Forelimb muscle (tissue), 1 donor: ENCODE measurements at regions not wholly inside any gene's neighbourhood (a gene's known extent, or its start where the extent isn't known, plus 50 kb on each side); places are given as distances from the start of the nearest gene placed in this dataset.

Experiments used
- DNase-seq: peaks from one replicate; pipeline ENCODE4 v3.0.0-alpha.2; 2013; ENCODE audit warnings: low read depth

GRCh38 chr6:111957623-111958315, 84.5 kb upstream of the FYN start:
- no peak for DNase-seq

DNA sequence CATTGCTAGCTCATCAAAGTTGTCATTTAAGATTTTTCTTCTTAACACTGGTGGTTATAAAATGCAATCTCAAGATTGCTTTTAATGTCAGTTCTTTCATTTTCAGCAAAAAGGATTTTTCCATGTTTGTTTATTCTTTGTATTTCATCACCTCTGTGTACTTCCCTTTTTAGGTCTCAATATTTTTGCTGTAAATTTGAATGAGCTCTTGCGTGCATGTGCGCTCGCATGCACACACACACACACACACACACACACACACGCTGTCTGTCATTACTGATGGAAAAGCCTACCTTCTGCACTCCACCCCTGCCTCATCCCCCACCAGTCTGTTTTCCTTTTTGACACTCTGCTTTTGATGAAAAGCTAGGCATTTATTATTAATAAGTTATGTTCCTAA, 85.3 kb upstream of the FYN start:
- DNase-seq: no peak

DNA sequence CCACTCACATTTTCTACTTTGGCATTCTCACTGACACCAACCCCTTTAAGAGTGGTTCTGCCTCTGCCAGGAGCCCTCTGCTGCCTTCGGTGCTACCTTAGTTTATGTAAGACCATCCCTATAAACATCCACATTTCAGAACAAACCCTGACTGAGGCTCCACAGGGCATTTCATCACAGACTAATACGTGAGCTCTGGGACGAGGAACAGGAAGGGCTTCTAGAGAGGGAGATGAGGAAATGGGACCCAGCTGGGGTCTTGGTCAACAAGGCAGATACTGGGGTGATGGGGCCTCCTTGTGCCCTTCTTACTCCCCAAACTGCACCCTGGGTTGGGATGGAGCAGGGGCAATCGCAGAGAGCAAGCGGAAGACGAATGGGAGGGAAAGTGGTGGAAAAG, 86.5 kb upstream of the FYN start:
- no peak for DNase-seq

- DNase-seq: no peak
These were observed 86.8 kb upstream of the CCN6 start for GRCh38 chr6:111967131-111967530.

DNA sequence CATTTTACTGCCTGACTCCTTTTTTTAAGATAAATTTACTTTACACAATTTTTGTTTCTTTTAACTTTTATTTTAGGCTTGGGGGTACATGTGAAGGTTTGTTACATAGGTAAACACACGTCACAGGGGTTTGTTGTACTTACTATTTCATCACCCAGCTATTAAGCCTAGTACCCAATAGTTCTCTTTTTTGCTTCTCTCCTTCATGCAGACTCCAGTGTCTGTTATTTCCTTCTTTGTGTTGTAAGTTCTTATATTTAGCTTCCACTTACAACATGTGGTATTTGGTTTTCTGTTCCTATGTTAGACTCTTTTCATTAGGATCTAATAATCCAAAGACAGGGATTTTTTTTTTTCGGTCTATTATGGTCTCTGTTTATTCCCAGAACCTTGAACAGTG, 83.5 kb upstream of the CCN6 start:
- DNase-seq: no peak

DNA sequence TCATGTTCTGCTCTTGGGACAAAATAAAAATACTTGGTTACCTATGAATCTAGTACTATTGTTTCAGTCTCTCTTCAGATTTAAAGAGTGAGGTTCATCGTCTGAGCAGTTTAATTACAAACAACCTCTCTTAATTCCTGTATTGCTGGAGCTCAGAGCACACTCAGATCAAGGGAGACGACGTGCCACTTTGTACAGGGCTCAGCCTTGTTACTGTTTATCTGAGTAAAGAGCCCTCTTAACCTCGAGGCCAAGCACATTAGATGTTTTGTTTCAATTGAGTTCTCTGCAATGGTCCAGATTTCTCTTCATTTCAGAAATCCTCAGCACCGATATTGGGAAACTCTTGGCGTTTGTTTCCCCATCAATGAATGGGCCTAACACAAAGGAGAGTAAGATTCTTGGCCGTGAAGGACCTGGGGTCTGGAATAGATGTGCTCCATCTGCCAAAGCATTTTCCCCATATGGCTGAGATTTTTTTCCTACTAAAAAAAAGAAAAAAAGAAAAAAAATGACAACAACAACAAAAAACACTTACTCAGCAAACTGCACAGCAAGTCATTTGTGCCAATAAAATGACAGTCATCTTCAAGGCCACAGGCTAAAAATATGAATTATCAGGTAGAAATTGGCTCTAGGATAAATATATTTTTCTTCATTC, 82.6 kb upstream of the CCN6 start:
- no peak for DNase-seq

GRCh38 chr6:111971866-111972532, 81.9 kb upstream of the CCN6 start:
- no peak for DNase-seq

DNA sequence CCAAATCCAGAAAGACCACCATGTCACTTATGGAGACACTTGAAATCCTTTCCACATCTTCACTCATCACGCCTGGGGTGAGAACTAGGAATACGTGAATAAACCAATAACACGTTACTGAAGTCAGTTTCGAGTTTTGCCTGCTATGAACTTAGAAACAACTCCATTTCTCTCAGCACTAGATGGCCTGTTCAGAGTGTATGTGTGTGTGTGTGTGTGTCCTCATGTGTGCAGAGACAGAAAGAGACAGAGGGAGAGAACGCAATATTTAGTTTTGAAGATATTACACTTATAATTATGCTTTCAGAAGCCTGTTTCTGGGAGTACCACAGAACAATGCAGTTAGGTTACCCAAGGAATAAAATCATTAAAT, 81.2 kb upstream of the CCN6 start:
- DNase-seq: no peak

GRCh38 chr6:111973118-111973761, 80.7 kb upstream of the CCN6 start:
- peak; percentile 80 for DNase-seq

DNA sequence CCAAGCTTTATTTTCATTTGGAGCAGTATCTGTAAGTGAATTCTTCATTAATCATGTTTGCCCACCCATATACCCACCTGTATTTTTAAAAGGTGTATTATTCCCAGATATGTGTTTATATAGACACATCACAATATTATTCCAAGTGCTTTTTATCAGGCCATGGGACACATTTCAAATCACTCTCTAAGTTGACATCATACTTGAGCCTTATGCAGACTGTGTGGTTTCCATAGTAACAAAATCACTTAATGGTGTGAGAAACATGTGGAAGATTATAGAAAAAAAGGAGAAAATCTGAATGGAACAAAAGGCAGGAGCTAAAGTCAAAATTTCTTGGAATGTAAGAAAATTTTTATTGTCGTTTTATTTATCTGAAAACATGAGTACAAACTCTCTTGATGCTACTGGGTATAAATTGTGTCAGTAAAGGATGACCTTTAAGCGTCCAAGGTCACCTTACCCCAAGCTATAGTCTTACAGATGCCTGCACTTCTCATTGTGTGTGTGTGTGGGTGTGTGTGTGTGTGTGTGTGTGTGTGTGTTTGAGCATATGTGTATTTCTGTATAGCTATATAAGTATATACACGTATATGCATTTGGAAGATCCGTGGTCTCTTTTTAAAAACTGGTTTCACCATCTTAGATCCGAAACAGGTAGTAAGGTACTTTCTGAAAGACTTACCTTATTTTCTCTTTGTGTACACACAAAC, 79.8 kb upstream of the CCN6 start:
- peak; percentile 54 for DNase-seq

GRCh38 chr6:111975466-111975865, 78.4 kb upstream of the CCN6 start:
- no peak for DNase-seq

DNA sequence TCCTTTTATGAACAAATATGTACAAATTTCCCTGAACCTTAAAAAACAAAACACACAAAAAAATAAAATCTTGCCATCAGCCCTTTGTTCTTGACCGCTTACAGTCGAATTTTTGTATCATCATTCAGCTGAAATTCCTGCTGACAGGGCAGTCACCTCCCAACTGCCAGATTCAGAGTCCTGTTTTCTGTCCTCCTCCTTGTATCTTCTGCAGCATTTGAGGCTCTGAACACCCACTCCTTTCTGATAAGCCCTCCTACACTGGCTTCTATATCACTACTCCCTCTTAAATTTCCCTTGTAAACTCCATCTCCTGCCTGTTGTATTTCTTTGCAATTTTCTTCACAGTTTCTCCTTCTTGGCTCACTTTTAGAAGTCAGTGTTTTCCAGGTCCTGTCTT, 77.8 kb upstream of the CCN6 start:
- no peak for DNase-seq

DNA sequence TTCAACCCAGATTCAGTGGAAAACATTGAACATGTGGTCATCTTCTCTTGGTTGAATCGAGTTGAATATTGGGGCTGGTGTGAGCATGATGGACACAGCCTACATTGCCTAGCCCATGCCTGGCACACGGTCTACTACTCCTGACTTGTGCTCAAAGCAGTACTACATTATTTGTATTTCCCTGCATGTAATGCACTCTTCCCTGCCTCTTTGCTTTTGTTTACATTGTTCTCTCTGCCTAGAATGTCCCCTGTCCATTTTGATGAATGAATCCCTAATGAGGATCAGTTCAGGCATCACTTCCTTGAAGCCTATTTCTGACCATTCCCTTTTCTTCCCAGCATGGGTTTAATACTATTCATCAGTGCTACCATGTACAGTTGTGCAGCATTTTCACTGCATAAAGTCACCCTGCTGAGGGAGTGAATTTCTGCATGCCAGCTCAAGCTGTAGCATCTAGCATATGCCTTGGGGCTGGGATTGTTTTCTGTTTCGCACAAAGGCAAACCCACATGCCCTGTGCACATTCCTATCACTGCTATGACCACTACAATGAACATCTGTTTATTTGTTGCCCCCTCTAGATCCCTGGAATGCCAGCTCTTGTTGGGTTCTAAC, 75.3 kb upstream of the CCN6 start:
- DNase-seq: no peak

- no peak for DNase-seq
These were observed 74.3 kb upstream of the CCN6 start for GRCh38 chr6:111979633-111980032.

- peak; percentile 35 for DNase-seq
These were observed 73.8 kb upstream of the CCN6 start for GRCh38 chr6:111980143-111980542.

DNA sequence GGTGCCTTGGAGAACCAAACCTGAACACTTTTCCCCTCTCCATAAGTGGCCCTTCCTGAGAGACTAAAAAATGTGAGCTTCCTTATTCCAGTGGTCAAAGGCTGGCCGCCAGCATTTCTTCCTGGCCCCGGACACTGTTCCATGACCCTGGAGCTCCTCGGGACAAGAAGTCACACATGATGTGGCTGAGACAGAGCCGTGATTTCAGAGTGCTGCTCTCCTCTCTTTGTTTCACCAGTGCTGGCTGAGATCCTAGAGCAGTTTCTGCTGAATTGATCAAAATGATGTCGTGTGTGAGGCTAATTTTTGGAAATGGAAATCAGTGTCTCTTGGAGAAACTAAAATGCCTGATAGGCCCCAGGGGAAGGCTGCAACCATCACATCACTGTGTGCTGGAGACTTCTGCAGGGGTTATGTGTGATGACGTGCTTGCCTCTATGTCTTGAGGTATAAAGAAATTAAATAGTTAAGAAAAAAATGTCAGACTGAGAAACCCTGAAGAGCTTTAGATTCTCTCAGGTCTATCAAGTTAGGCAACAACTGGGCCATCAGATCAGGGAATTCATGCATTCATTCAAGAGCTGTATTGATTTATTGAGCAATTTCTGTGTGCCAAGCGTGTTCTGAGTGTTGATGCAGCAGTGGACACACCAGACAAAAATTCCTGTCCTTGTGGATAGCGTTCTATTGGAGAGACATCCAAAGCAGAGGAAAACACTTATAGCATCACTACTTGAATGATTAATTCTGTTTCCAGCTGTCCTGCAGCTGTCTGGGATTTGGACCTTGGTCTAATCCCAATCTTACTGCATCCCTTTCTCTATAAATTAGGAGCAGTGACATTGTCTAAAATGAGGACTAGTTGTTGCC, 72.7 kb upstream of the CCN6 start:
- DNase-seq: peak; percentile 76

DNA sequence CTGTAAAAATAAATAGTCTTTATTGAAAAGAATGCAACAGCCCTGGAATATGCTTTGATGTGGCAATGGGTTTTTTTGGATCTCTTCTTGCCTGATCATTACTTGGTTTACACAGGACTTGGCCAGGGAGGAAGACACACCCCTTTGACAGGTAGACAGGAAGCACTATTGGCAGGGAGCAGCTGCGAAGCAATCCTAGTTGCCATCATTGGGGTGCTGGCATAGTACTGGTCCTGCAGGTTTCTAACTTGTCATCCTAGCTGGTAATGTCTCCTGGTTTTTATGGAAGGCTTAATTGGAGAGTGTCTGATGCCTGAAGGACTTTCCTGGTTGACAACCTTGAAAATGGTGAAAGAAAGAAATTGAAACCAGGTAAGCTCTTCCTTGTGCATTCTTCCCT, 71.2 kb upstream of the CCN6 start:
- no peak for DNase-seq

GRCh38 chr6:111983193-111983592, 70.7 kb upstream of the CCN6 start:
- no peak for DNase-seq

GRCh38 chr6:111984081-111984480, 69.8 kb upstream of the CCN6 start:
- DNase-seq: no peak

GRCh38 chr6:111984516-111985201, 69.2 kb upstream of the CCN6 start:
- no peak for DNase-seq
